Calu3 (cell line): ENCODE measurements at regions not wholly inside any gene's neighbourhood (a gene's known extent, or its start where the extent isn't known, plus 50 kb on each side); places are given as distances from the start of the nearest gene placed in this dataset.

Source experiments
- BruUV-seq: library from RNA; stranded (reverse); fragments of 400-500 nt; replicated peaks from 2 replicates; lab custom pipeline; 2021; lab: Mats Ljungman, UMichigan
- CTCF ChIA-PET: fragments of 300-600 bp; sonication (Branson Sonifier 250); formaldehyde crosslinking; loops from one replicate; lab custom pipeline; 2022; ENCODE audit warnings: antibody characterized with exemption; lab: Charles Lee
- DNase-seq: peaks from one replicate; pipeline ENCODE4 v3.0.0; 2022
- H3K27ac Mint-ChIP-seq: one replicate; pipeline ENCODE4 v1.8.0; 2022; ENCODE audit warnings: mixed read lengths; ENCODE audit not compliant: unreplicated experiment
- H3K27me3 Mint-ChIP-seq: one replicate; pipeline ENCODE4 v1.8.0; 2022; ENCODE audit warnings: mixed read lengths; ENCODE audit not compliant: unreplicated experiment
- H3K36me3 Mint-ChIP-seq: one replicate; pipeline ENCODE4 v1.8.0; 2022; ENCODE audit warnings: mild to moderate bottlenecking, moderate library complexity, mixed read lengths; ENCODE audit not compliant: insufficient read depth, unreplicated experiment
- H3K4me1 Mint-ChIP-seq: one replicate; pipeline ENCODE4 v1.8.0; 2022; ENCODE audit warnings: mild to moderate bottlenecking, low read depth, mixed read lengths; ENCODE audit not compliant: unreplicated experiment
- H3K4me3 Mint-ChIP-seq: one replicate; pipeline ENCODE4 v1.8.0; 2022; ENCODE audit warnings: mild to moderate bottlenecking, low read depth, moderate library complexity, mixed read lengths; ENCODE audit not compliant: unreplicated experiment
- H3K9me3 Mint-ChIP-seq: one replicate; pipeline ENCODE4 v1.8.0; 2022; ENCODE audit warnings: low read depth, mixed read lengths; ENCODE audit not compliant: unreplicated experiment
- CTCF ChIP-seq: fragments of 200-600 bp; IDR thresholded peaks from one replicate; pipeline ENCODE4 v1.8.0; 2022; ENCODE audit warnings: antibody characterized with exemption; ENCODE audit not compliant: unreplicated experiment
- intact Hi-C: fragments of 100-400 bp; cut with micrococcal nuclease; formaldehyde crosslinking; loops from one replicate; pipeline ENCODE4 v1.10.0; 2022; ENCODE audit not compliant: unreplicated experiment

- H3K27ac Mint-ChIP-seq = no peak overlapping the region
- DNase-seq = no peak
- peaks cover 8% of the 10 kb centered on the region for H3K9me3 Mint-ChIP-seq
- BruUV-seq = no TSS peak
- H3K4me1 Mint-ChIP-seq = no peaks in the 10 kb centered on the region
- CTCF ChIA-PET = no interaction called here
- no peak overlapping the region for H3K4me3 Mint-ChIP-seq
- TF ChIP-seq CTCF = no peak
- no peaks in the 10 kb centered on the region for H3K27me3 Mint-ChIP-seq
- intact Hi-C loops = no loop called here
- no peaks in the 10 kb centered on the region for H3K36me3 Mint-ChIP-seq
These were observed 132.8 kb upstream of the SPATS2L start for GRCh38 chr2:200173691-200174090.

GRCh38 chr2:200174433-200175216 is 131.9 kb upstream of the SPATS2L start:
- no TSS peak for BruUV-seq
- no peaks in the 10 kb centered on the region for H3K4me1 Mint-ChIP-seq
- H3K4me3 Mint-ChIP-seq = no peak overlapping the region
- peaks cover 8% of the 10 kb centered on the region for H3K9me3 Mint-ChIP-seq
- no peaks in the 10 kb centered on the region for H3K36me3 Mint-ChIP-seq
- no peak for DNase-seq
- no peak overlapping the region for H3K27ac Mint-ChIP-seq
- H3K27me3 Mint-ChIP-seq = no peaks in the 10 kb centered on the region
- intact Hi-C loops = no loop called here
- TF ChIP-seq CTCF = no peak
- CTCF ChIA-PET = no interaction called here

- no peak overlapping the region for H3K27ac Mint-ChIP-seq
- no peak overlapping the region for H3K4me3 Mint-ChIP-seq
- no peaks in the 10 kb centered on the region for H3K36me3 Mint-ChIP-seq
- H3K9me3 Mint-ChIP-seq = no peaks in the 10 kb centered on the region
- no peaks in the 10 kb centered on the region for H3K4me1 Mint-ChIP-seq
- no peak for DNase-seq
- no peaks in the 10 kb centered on the region for H3K27me3 Mint-ChIP-seq
- BruUV-seq = no TSS peak
- CTCF ChIA-PET = no interaction called here
- no peak for TF ChIP-seq CTCF
- intact Hi-C loops = no loop called here
These were observed 128.3 kb upstream of the SPATS2L start for GRCh38 chr2:200177971-200178911.

- BruUV-seq = no TSS peak
- intact Hi-C loops = no loop called here
- H3K27ac Mint-ChIP-seq = no peak overlapping the region
- H3K9me3 Mint-ChIP-seq = no peaks in the 10 kb centered on the region
- CTCF ChIA-PET = no interaction called here
- H3K4me3 Mint-ChIP-seq = no peak overlapping the region
- no peak for DNase-seq
- TF ChIP-seq CTCF = no peak
- H3K36me3 Mint-ChIP-seq = no peaks in the 10 kb centered on the region
- H3K4me1 Mint-ChIP-seq = no peaks in the 10 kb centered on the region
- no peaks in the 10 kb centered on the region for H3K27me3 Mint-ChIP-seq
These were observed 127.3 kb upstream of the SPATS2L start for GRCh38 chr2:200179151-200179550.
